ENCODE measurements at regions not wholly inside any gene's neighbourhood (a gene's known extent, or its start where the extent isn't known, plus 50 kb on each side); places are given as distances from the start of the nearest gene placed in this dataset.

DNA sequence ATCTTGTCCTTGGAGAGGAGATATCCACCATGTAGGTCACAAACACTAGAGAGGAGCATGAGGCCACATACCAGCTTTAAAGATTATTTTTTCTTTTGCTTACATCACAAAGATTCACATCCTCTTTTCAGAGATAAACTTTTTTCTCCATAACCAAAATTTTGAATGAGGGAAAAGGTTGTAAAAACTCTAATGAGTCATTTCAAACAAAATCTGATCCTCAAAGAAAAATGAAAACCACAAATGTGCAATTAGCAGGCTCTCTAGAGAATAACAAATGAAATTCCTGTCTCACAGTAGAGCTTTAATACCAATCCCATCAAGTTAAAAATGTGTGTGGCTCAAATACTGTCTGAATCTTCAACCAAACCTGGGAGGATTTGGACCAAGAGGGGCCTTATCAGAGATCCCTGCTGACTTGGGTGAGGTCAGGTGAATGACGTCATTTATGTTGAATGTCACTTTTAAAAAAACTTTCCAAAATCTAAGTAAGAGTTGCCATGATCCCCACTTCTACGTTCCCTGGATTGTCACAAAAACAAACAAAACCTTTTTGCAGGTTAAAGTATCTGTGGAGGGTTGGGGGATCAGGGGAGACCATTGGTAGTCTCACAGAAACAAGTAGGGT is 261.5 kb upstream of the NPSR1 start:
- DNase-seq (ENCODE audit: extremely low spot score): no peak
- H3K36me3 ChIP-seq: no peaks in the 10 kb centered on the region
- TF ChIP-seq POLR2A (IDR thresholded peaks at IDR 0.05; ENCODE audit: low read depth) (no peak), EP300 (IDR thresholded peaks at IDR 0.05) (no peak), POLR2AphosphoS5 (IDR thresholded peaks at IDR 0.05) (no peak)
- TF ChIP-seq, protein P1, sequence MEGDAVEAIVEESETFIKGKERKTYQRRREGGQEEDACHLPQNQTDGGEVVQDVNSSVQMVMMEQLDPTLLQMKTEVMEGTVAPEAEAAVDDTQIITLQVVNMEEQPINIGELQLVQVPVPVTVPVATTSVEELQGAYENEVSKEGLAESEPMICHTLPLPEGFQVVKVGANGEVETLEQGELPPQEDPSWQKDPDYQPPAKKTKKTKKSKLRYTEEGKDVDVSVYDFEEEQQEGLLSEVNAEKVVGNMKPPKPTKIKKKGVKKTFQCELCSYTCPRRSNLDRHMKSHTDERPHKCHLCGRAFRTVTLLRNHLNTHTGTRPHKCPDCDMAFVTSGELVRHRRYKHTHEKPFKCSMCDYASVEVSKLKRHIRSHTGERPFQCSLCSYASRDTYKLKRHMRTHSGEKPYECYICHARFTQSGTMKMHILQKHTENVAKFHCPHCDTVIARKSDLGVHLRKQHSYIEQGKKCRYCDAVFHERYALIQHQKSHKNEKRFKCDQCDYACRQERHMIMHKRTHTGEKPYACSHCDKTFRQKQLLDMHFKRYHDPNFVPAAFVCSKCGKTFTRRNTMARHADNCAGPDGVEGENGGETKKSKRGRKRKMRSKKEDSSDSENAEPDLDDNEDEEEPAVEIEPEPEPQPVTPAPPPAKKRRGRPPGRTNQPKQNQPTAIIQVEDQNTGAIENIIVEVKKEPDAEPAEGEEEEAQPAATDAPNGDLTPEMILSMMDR (IDR thresholded peaks at IDR 0.05): no peak
- no peaks in the 10 kb centered on the region for H3K9me3 ChIP-seq
- H3K4me3 ChIP-seq: no peak overlapping the region
- no peaks in the 10 kb centered on the region for H3K27me3 ChIP-seq
- H3K4me1 ChIP-seq: no peaks in the 10 kb centered on the region
- no peak overlapping the region for H3K27ac ChIP-seq (replicated peaks in 1 of 4)
- 69% methylated on average over 2 of the region's 2 CpGs for WGBS
- intact Hi-C loops (cut with DNase I): no loop called here

DNA sequence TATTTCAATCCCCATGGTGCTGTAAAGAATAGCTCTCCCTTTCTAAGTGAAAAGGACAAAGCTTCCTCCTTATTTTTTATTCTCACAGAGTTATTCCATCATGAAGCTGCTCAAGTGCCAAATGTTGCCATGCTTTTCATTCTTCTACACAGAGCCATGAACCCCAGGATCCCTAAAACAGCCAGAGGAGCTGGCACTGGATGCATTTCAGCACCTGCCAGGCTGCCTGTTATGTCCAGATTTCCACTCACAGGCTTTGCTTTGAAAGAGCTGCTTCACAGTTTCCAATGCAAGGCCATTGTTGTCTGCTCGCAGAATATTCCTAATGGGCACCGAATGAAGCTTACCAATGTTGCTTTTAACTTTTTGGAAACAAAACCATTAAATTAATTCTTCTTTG is 256.2 kb upstream of the NPSR1 start:
- no peaks in the 10 kb centered on the region for H3K9me3 ChIP-seq
- intact Hi-C loops (cut with DNase I): no loop called here
- no peaks in the 10 kb centered on the region for H3K4me1 ChIP-seq
- H3K36me3 ChIP-seq: no peaks in the 10 kb centered on the region
- TF ChIP-seq, protein P1 (IDR thresholded peaks at IDR 0.05): no peak
- TF ChIP-seq POLR2A (IDR thresholded peaks at IDR 0.05; ENCODE audit: low read depth) (no peak), POLR2AphosphoS5 (IDR thresholded peaks at IDR 0.05) (no peak), EP300 (IDR thresholded peaks at IDR 0.05) (no peak)
- H3K27me3 ChIP-seq: no peaks in the 10 kb centered on the region
- no peak overlapping the region for H3K27ac ChIP-seq (replicated peaks in 1 of 4)
- H3K4me3 ChIP-seq: no peak overlapping the region
- WGBS: 79% methylated on average over 2 of the region's 2 CpGs
- no peak for DNase-seq (ENCODE audit: extremely low spot score)

DNA sequence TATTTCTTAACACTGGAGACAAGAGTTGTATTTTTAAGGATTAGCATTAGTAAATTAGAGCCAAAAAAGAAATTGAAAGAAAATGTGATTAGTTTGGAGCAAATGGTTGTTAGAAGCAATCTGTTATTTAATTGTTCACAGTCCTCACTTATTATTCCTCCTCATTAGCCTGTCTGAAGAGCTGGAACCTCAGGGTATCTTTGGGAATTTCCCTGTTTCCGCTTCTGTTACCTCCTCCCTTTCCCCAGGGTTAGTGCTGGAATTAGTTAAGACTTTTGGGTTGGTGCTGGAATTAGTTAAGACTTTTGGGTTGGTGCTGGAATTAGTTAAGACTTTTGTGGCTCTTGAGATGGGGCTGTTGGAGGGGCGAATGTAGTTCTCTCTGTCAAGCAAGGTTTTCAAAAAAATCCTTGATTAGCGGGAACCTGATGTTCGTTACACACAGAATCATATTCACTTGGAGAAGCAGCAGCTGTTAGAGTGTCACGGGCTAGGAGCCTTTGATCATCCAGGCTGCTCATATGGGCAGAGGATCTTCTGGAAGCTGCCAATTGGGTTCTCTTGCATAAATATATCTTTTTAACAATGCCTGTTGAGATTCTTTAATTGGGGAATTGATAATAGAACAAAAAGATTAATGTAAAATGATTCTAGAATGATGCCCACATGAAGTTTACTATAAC is 251.0 kb upstream of the NPSR1 start:
- Histone ChIP-seq H3K36me3 (no peaks in the 10 kb centered on the region), H3K9me3 (no peaks in the 10 kb centered on the region), H3K4me1 (no peaks in the 10 kb centered on the region), H3K27ac (replicated peaks in 1 of 4) (no peak overlapping the region), H3K27me3 (no peaks in the 10 kb centered on the region), H3K4me3 (no peak overlapping the region)
- TF ChIP-seq POLR2AphosphoS5 (IDR thresholded peaks at IDR 0.05): no peak
- no peak for TF ChIP-seq POLR2A (IDR thresholded peaks at IDR 0.05; ENCODE audit: low read depth)
- TF ChIP-seq, protein P1 (IDR thresholded peaks at IDR 0.05): no peak
- no peak for TF ChIP-seq EP300 (IDR thresholded peaks at IDR 0.05)
- 42% methylated on average over 5 of the region's 5 CpGs for WGBS
- intact Hi-C loops (cut with DNase I): no loop called here
- DNase-seq (ENCODE audit: extremely low spot score): no peak

DNA sequence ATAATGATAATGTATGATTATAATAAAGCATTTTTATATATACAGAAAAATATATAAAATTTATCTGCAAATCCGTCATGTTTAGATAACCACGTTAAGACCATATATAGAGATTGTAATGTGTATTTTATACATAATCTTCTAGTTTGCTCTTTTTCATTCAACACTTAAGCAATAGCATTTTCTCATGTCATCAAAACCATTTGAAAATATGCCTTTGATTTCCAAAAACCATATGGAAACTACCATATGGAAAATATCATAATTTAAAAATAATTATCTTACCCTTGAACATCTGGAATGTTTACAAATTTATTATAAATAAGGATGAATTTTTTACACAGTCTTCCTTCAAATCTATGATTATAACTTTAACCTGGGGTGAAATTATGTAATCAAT is 250.4 kb upstream of the NPSR1 start:
- H3K27ac ChIP-seq (replicated peaks in 1 of 4): no peak overlapping the region
- TF ChIP-seq EP300 (IDR thresholded peaks at IDR 0.05) (no peak), POLR2AphosphoS5 (IDR thresholded peaks at IDR 0.05) (no peak), POLR2A (IDR thresholded peaks at IDR 0.05; ENCODE audit: low read depth) (no peak)
- TF ChIP-seq, protein P1 (IDR thresholded peaks at IDR 0.05): no peak
- no peaks in the 10 kb centered on the region for H3K9me3 ChIP-seq
- WGBS: 54% methylated on average over 2 of the region's 2 CpGs
- H3K4me3 ChIP-seq: no peak overlapping the region
- DNase-seq (ENCODE audit: extremely low spot score): no peak
- intact Hi-C loops (cut with DNase I): no loop called here
- H3K27me3 ChIP-seq: no peaks in the 10 kb centered on the region
- no peaks in the 10 kb centered on the region for H3K4me1 ChIP-seq
- H3K36me3 ChIP-seq: no peaks in the 10 kb centered on the region

Measured in esophagus muscularis mucosa (tissue), 4 donors.